Body of pancreas (tissue), 4 donors: ENCODE measurements at regions not wholly inside any gene's neighbourhood (a gene's known extent, or its start where the extent isn't known, plus 50 kb on each side); places are given as distances from the start of the nearest gene placed in this dataset.

Source experiments
- POLR2A ChIP-seq, 3 donors: fragments of 450-650 bp; IDR thresholded peaks; one replicate each; pipeline ENCODE4 v1.6.1; 2016; ENCODE audit warnings: antibody characterized with exemption in 3 of 3, mild to moderate bottlenecking in 2 of 3
- TF ChIP-seq, protein P1 (sequence below), 7 experiments: fragments of 450-650 bp in 4 of 7; fragments of 200-600 bp in 3 of 7; sonication (generic) in 3 of 7; IDR thresholded peaks; one replicate each; pipeline ENCODE4 v1.5.1; 2016 to 2019; ENCODE audit warnings: antibody characterized with exemption in 7 of 7

DNA sequence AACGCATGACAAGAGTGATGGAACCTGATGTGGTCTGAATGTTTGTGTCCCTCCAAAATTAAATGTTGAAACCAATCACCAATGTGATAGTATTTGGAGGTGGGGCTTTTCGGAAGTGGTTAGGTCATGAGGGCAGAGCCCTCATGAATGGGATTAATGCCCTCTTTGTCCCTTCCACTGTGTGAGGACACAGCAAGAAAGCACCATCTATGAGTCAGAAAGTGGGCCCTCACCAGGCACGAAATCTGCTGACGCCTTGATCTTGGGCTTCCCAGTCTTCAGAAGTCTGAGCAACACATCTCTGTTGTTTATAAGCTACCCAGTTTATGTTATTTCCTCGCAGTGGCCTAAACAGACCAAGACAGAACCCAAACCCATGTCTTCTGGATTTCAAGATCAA is 244.0 kb upstream of the JAG1 start:
- TF ChIP-seq, protein P1, sequence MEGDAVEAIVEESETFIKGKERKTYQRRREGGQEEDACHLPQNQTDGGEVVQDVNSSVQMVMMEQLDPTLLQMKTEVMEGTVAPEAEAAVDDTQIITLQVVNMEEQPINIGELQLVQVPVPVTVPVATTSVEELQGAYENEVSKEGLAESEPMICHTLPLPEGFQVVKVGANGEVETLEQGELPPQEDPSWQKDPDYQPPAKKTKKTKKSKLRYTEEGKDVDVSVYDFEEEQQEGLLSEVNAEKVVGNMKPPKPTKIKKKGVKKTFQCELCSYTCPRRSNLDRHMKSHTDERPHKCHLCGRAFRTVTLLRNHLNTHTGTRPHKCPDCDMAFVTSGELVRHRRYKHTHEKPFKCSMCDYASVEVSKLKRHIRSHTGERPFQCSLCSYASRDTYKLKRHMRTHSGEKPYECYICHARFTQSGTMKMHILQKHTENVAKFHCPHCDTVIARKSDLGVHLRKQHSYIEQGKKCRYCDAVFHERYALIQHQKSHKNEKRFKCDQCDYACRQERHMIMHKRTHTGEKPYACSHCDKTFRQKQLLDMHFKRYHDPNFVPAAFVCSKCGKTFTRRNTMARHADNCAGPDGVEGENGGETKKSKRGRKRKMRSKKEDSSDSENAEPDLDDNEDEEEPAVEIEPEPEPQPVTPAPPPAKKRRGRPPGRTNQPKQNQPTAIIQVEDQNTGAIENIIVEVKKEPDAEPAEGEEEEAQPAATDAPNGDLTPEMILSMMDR (IDR thresholded peaks at IDR 0.05), result no peak
- TF ChIP-seq POLR2A (IDR thresholded peaks at IDR 0.05), result no peak
